HG02870 (cell line): ENCODE measurements at regions not wholly inside any gene's neighbourhood (a gene's known extent, or its start where the extent isn't known, plus 50 kb on each side); places are given as distances from the start of the nearest gene placed in this dataset.
"Not testable (repeated sequence)": the region's sequence is repeated elsewhere in the genome, so short reads cannot be mapped to it uniquely, and the experiment has no call there.

Experiments
- ATAC-seq: cut with Tn5 transposase; IDR thresholded peaks from one replicate; pipeline ENCODE4 v1.9.1; 2021; ENCODE audit warnings: mild to moderate bottlenecking, moderate library complexity; ENCODE audit not compliant: unreplicated experiment

DNA sequence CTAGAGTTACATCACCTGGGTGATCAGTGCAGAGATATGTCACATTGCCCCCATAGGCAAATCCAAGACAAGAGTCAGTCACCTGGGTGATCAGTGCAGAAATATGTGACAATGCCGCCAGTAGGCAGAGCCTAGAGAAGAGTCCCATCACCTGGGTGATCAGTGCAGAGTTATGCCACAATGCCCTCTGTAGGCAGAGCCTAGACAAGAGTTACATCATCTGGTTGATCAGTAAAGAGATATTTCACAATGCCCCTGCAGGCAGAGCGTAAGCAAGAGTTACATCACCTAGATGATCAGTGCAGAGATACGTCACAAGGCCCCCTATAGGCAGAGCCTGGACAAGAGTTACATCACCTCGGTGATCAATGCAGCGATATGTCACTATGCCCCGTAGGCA is 63.3 kb upstream of the FRG2B start:
- ATAC-seq: not testable (repeated sequence)

DNA sequence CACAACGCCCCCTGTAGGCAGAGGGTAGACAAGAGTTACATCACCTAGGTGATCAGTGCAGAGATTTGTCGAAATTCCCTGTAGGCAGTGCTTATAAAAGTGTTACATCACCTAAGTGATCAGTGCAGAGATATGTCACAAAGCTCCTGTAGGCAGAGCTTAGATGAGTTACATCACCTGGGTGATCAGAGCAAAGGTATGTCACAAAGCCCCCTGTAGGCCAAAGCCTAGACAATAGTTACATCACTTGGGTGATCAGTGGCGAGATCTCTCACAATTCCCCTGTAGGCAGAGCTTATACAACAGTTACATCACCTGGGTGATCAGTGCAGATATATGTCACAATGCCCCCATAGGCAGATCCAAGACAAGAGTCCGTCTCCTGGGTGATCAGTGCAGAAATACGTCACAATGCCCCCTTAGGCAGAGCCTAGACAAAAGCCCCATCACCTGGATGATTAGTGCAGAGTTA is 61.9 kb upstream of the FRG2B start:
- ATAC-seq: peak; percentile 19

DNA sequence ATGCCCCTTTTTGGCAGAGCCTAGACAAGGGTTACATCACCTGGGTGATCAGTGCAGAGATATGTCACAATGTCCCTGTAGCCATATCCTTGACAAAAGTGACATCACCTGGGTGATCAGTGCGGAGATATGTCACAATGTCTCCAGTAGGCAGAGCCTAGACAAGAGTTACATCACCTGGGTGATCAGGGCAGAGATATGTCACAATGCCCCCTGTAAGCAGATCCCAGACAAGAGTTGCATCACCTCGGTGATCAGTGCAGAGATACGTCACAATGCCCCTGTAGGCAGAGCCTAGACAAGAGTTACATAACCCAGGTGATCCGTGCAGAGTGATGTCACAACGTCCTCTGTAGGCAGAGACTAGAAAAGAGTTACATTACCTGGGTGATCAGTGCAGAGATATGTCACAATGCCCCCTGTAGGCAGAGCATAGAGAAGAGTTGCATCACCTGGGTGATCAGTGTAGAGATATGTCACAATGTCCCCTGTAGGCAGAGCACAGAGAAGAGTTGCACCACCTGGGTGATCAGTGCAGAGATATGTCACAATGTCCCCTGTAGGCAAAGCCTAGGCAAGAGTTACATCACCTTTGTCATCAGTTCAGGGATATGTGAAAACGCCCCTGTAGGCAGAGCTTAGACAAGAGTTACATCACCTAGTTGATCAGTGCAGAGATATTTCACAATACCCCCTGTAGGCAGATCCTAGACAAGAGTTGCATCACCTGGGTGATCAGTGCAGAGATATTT is 61.3 kb upstream of the FRG2B start:
- peak; percentile 38 for ATAC-seq

DNA sequence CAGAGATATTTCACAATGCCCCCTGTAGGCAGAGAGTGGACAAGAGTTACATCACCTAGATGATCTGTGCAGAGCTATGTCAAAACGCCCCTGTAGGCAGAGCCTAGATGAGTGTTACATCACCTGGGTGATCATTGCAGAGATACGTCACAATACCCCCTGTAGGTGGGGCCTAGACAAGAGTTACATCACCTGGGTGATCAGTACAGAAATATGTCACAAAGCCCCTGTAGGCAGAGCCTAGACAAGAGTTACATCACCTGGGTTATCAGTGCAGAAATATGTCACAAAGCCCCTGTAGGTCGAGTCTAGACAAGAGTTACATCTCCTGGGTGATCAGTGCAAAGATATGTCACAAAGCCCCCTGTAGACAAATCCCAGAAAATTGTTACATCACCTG is 60.4 kb upstream of the FRG2B start:
- not testable (repeated sequence) for ATAC-seq
